ENCODE measurements at regions not wholly inside any gene's neighbourhood (a gene's known extent, or its start where the extent isn't known, plus 50 kb on each side); places are given as distances from the start of the nearest gene placed in this dataset.

DNA sequence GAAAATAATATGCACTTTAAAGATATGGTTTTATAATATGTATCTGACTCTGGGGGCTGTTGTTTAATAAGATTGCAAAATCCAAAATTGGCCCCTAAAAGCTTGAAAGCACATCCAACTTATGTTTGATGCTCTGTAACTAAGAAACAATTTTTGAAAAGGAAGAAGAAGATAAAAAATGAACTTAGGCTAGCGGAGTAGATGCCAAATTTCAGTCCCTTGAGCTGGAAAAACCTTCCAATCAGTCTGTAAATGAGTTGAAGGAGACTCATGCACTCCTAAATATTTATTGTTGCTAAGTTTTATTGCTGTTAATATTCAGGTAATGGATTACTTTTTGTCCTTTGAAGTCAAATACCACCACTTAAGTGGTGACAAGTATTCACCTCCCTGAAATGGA, 465.0 kb downstream of the ZEB2 start:
- Mint-ChIP-seq H3K4me1 (ENCODE audit: low read depth, unreplicated experiment) (no peaks in the 10 kb centered on the region), H3K4me3 (ENCODE audit: low read depth, unreplicated experiment) (no peak overlapping the region), H3K36me3 (ENCODE audit: insufficient read depth, unreplicated experiment) (no peaks in the 10 kb centered on the region), H3K9me3 (ENCODE audit: low read depth, unreplicated experiment) (no peaks in the 10 kb centered on the region), H3K27ac (ENCODE audit: unreplicated experiment) (no peak overlapping the region), H3K27me3 (ENCODE audit: unreplicated experiment) (no peaks in the 10 kb centered on the region)
- no peak for DNase-seq
- BruUV-seq (replicated peaks), result no TSS peak
- no peak for TF ChIP-seq CTCF (IDR thresholded peaks at IDR 0.05; ENCODE audit: unreplicated experiment)
- intact Hi-C loops (cut with micrococcal nuclease; ENCODE audit: unreplicated experiment), result no loop called here
- CTCF ChIA-PET, result no interaction called here

DNA sequence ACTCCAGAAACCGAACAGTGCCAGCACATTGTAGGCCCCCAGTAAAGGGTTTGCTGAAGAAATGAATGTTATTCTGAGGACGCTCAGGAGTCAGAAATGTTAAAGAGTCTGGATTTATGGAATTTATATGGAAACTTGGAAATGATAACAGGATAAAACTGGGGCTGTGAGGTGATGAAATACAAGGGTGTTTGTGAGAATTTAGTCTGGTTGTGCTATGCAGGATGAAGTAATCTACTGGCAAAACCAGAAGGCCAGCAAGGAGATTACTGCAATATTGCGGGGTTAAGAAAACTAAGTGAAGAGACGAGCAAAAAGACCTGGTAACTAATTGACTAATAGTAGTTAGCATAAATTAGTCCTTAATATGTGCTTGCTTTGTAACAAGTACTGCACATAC, 467.8 kb downstream of the ZEB2 start:
- no peak for DNase-seq
- CTCF ChIA-PET, result no interaction called here
- no peak for TF ChIP-seq CTCF (IDR thresholded peaks at IDR 0.05; ENCODE audit: unreplicated experiment)
- H3K27me3 Mint-ChIP-seq (ENCODE audit: unreplicated experiment), result no peaks in the 10 kb centered on the region
- H3K4me3 Mint-ChIP-seq (ENCODE audit: low read depth, unreplicated experiment), result no peak overlapping the region
- intact Hi-C loops (cut with micrococcal nuclease; ENCODE audit: unreplicated experiment), result no loop called here
- no peaks in the 10 kb centered on the region for H3K9me3 Mint-ChIP-seq (ENCODE audit: low read depth, unreplicated experiment)
- H3K36me3 Mint-ChIP-seq (ENCODE audit: insufficient read depth, unreplicated experiment), result no peaks in the 10 kb centered on the region
- no TSS peak for BruUV-seq (replicated peaks)
- no peak overlapping the region for H3K27ac Mint-ChIP-seq (ENCODE audit: unreplicated experiment)
- no peaks in the 10 kb centered on the region for H3K4me1 Mint-ChIP-seq (ENCODE audit: low read depth, unreplicated experiment)

- Mint-ChIP-seq H3K27me3 (ENCODE audit: unreplicated experiment) (no peaks in the 10 kb centered on the region), H3K4me3 (ENCODE audit: low read depth, unreplicated experiment) (no peak overlapping the region), H3K27ac (ENCODE audit: unreplicated experiment) (no peak overlapping the region), H3K9me3 (ENCODE audit: low read depth, unreplicated experiment) (no peaks in the 10 kb centered on the region), H3K36me3 (ENCODE audit: insufficient read depth, unreplicated experiment) (no peaks in the 10 kb centered on the region), H3K4me1 (ENCODE audit: low read depth, unreplicated experiment) (no peaks in the 10 kb centered on the region)
- intact Hi-C loops (cut with micrococcal nuclease; ENCODE audit: unreplicated experiment), result no loop called here
- CTCF ChIA-PET, result interaction anchor here (0.5 kb wide), 1 partner anchor 250 kb away, joined by 3 read pairs; no protein-coding TSS in a partner anchor
- BruUV-seq (replicated peaks), result no TSS peak
- TF ChIP-seq CTCF (IDR thresholded peaks at IDR 0.05; ENCODE audit: unreplicated experiment), result no peak
- DNase-seq, result no peak
Observed at GRCh38 chr2:144049137-144049536, 470.8 kb downstream of the ZEB2 start.

GRCh38 chr2:144048631-144049060, 471.3 kb downstream of the ZEB2 start:
- CTCF ChIA-PET, result no interaction called here
- intact Hi-C loops (cut with micrococcal nuclease; ENCODE audit: unreplicated experiment), result no loop called here
- TF ChIP-seq CTCF (IDR thresholded peaks at IDR 0.05; ENCODE audit: unreplicated experiment), result no peak
- H3K27me3 Mint-ChIP-seq (ENCODE audit: unreplicated experiment), result no peaks in the 10 kb centered on the region
- no TSS peak for BruUV-seq (replicated peaks)
- DNase-seq, result no peak
- no peak overlapping the region for H3K4me3 Mint-ChIP-seq (ENCODE audit: low read depth, unreplicated experiment)
- no peak overlapping the region for H3K27ac Mint-ChIP-seq (ENCODE audit: unreplicated experiment)
- no peaks in the 10 kb centered on the region for H3K9me3 Mint-ChIP-seq (ENCODE audit: low read depth, unreplicated experiment)
- no peaks in the 10 kb centered on the region for H3K36me3 Mint-ChIP-seq (ENCODE audit: insufficient read depth, unreplicated experiment)
- H3K4me1 Mint-ChIP-seq (ENCODE audit: low read depth, unreplicated experiment), result no peaks in the 10 kb centered on the region

DNA sequence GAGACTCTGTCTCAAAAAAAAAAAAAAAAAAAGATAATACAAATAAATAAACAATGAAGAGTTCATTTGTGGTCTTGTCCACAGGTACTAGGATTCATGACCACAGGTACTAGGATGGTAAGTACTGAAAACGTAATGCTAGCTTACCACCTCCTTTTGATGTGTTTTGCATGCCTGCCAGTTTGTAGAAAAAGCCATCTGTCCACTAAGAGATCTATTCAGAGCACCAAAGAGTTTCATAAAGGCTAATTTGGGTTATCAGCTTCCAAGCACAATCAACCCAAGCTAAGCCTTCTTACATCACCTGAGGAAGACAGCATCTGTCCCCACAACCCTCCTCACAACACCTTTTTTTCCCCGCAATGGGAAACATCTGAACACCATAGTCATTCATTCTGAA, 477.2 kb downstream of the ZEB2 start:
- Mint-ChIP-seq H3K4me1 (ENCODE audit: low read depth, unreplicated experiment) (no peaks in the 10 kb centered on the region), H3K27me3 (ENCODE audit: unreplicated experiment) (no peaks in the 10 kb centered on the region), H3K9me3 (ENCODE audit: low read depth, unreplicated experiment) (no peaks in the 10 kb centered on the region), H3K27ac (ENCODE audit: unreplicated experiment) (no peak overlapping the region), H3K4me3 (ENCODE audit: low read depth, unreplicated experiment) (no peak overlapping the region), H3K36me3 (ENCODE audit: insufficient read depth, unreplicated experiment) (no peaks in the 10 kb centered on the region)
- no peak for TF ChIP-seq CTCF (IDR thresholded peaks at IDR 0.05; ENCODE audit: unreplicated experiment)
- no peak for DNase-seq
- intact Hi-C loops (cut with micrococcal nuclease; ENCODE audit: unreplicated experiment), result no loop called here
- BruUV-seq (replicated peaks), result no TSS peak
- CTCF ChIA-PET, result no interaction called here
